ENCODE measurements at regions not wholly inside any gene's neighbourhood (a gene's known extent, or its start where the extent isn't known, plus 50 kb on each side); places are given as distances from the start of the nearest gene placed in this dataset.

- no peak for TF ChIP-seq CTCF (IDR thresholded peaks at IDR 0.05)
- no peak for TF ChIP-seq POLR2A (IDR thresholded peaks at IDR 0.05)
These were observed 853.0 kb downstream of the NCAM2 start for GRCh38 chr21:21851205-21851604.

Data from uterus (tissue), 2 donors.